Epithelial cell of esophagus (primary cell): ENCODE measurements at regions not wholly inside any gene's neighbourhood (a gene's known extent, or its start where the extent isn't known, plus 50 kb on each side); places are given as distances from the start of the nearest gene placed in this dataset.
"Not testable (repeated sequence)": the region's sequence is repeated elsewhere in the genome, so short reads cannot be mapped to it uniquely, and the experiment has no call there.

Experiments used
- DNase-seq: peaks from one replicate; pipeline ENCODE4 v3.0.0; 2010; ENCODE audit warnings: low read depth
- H3K4me3 ChIP-seq: 2 replicates; pipeline ENCODE4 v1.5.1; 2011; ENCODE audit warnings: mild to moderate bottlenecking, low read length, control low read depth
- TF ChIP-seq, protein P1 (sequence below): IDR thresholded peaks from 2 replicates; pipeline ENCODE4 v1.5.1; 2011; ENCODE audit warnings: low read depth, mild to moderate bottlenecking, low read length, control low read depth, inconsistent platforms; ENCODE audit not compliant: insufficient read depth; ENCODE audit errors: missing control alignments

DNA sequence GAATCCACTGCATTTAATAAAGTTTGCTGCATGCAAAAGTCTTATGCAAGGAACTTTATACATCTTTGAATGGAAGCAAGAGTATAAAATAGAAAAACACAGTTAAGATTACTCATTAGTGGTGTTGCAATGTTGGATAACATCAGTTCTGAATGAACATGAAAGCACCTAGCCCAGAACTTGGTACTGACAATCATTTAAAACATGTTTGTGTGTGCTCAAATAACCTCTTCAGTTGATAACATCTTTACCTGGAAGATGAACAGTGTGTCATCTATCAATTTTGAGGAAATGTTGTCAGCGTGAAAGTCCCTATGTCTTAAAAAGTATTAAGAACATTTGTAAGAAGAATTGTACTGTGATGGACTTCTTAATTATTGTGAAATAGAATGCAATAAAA is 370.4 kb upstream of the GRAMD2B start:
- TF ChIP-seq, protein P1, sequence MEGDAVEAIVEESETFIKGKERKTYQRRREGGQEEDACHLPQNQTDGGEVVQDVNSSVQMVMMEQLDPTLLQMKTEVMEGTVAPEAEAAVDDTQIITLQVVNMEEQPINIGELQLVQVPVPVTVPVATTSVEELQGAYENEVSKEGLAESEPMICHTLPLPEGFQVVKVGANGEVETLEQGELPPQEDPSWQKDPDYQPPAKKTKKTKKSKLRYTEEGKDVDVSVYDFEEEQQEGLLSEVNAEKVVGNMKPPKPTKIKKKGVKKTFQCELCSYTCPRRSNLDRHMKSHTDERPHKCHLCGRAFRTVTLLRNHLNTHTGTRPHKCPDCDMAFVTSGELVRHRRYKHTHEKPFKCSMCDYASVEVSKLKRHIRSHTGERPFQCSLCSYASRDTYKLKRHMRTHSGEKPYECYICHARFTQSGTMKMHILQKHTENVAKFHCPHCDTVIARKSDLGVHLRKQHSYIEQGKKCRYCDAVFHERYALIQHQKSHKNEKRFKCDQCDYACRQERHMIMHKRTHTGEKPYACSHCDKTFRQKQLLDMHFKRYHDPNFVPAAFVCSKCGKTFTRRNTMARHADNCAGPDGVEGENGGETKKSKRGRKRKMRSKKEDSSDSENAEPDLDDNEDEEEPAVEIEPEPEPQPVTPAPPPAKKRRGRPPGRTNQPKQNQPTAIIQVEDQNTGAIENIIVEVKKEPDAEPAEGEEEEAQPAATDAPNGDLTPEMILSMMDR, result no peak
- peak; percentile 35 for DNase-seq
- no peak overlapping the region for H3K4me3 ChIP-seq

DNA sequence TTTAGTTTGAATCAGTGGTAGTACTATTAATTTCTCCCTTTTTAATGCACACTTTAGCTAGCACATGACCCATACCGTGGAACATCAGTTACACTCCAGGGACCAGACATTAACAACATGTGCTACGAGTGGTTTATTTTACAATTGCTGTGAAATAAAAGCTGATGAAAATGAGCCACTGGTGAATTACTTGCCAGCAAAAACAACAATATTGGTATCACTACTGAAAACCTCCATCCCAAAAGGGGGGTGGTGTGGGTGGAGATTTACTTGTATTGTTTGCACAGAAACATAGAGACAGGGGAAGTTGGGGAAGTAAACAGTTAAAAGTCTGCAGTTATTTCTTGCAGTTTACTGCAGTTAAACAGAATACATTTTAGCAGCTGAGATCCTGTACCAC is 369.6 kb upstream of the GRAMD2B start:
- no peak for DNase-seq
- TF ChIP-seq, protein P1, result no peak
- no peak overlapping the region for H3K4me3 ChIP-seq

DNA sequence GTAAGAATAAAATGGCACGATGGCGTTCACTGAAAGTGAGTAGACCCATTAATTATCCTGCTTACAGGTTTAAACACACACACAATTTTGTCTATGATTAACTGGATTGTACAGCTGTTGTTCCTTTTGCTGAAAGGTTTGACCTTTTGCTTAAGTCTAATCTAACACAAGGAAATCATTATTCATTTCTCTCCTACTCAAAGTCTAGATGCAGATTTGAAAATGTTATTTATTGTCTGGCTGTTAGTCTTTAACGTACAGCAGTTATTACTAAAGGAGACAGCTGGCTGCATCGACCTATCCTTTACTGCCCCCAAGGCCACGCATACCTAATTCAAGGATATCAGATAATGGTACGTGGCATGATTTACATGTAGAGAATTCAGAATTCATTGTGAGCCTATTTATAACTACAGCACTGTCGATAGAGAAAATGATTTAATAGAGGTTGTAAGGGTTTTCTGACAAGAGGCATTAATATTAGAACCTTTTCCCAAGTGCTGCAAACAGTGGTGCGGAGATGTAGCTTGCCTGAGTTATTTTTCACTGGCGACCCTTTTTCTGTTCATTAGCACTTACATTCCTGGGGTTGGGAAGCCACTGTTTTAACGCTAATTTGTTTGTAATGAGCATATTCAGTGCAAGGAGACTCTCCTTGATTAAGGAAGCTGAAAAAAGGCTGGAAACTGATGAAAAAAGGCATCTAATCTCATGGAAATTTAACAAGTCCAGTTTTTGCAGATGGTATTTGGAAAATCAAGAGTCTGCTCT is 368.4 kb upstream of the GRAMD2B start:
- TF ChIP-seq, protein P1, result no peak
- no peak for DNase-seq
- no peak overlapping the region for H3K4me3 ChIP-seq

DNA sequence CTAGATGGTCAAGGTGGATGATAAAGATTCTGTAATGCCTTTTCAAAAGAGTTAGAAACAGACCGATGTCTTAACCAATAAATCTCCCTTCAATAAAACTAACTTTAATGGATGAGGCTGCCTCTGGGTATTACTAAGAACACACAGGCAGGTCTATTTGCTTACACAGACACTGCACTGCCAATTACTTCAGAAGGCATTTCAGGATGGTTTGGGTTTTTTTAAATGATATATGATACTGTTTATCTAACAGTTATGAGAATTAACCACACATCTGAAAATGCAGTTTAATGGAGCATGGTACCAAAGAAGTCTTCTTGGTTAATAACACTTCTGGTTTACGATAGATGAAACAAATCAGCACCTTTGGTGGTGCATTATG is 367.9 kb upstream of the GRAMD2B start:
- TF ChIP-seq, protein P1, result no peak
- no peak overlapping the region for H3K4me3 ChIP-seq

DNA sequence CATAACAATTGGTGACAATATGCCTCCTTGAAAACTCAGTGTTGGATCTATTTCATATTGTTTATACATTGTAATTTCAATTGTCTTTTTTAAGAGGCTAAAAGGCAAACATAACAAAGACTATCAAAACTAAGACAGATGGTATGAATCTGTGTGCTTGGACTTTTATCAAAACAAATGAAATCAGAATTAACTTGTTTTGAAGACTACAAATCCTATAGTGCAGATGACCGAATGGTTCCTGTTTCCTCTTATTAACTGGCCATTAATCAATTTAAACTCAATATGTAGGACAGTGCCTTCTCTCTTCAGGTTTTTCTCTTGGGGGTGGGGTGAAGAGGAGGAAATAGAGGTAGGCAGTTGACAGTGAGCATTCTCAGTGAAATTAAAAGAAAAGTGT is 366.9 kb upstream of the GRAMD2B start:
- no peak for DNase-seq
- TF ChIP-seq, protein P1, result no peak
- H3K4me3 ChIP-seq, result no peak overlapping the region

More for the DNA sequence above, 367.9 kb upstream of the GRAMD2B start:
- no peak for DNase-seq

DNA sequence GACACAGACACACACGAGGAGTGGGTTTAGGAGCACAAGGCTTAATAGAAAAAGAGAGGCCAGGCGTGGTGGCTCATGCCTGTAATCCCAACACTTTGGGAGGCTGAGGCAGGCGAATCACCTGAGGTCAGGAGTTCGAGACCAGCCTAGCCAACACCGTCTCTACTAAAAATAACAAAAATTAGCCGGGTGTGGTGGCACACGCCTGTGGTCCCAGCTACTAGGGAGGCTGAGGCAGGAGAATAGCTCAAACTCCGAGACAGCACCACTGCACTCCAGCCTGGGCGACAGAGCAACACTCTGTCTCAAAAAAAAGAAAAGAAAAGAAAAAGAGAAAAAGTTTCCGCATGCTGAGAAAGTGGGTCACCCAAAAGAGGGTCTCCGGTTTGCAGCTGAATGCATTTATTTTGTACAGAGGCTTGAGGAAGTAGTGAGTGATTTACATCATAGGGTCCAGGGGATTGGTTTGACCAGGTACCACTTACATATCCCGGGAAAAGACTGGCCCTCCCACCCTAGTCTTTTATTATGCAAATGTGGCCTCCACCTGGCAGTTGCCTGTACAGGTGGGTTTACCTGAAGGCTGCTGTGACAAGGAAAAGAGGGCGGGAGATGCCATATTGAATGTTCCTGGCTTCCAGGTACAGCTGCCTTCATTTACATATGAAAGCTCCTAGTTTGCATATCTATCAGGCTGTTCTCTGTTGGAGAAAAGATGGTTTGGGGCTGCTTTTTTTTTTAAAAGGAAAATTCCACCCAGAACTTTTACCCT is 366.2 kb upstream of the GRAMD2B start:
- TF ChIP-seq, protein P1, result no peak
- H3K4me3 ChIP-seq, result no peak overlapping the region
- DNase-seq, result no peak

DNA sequence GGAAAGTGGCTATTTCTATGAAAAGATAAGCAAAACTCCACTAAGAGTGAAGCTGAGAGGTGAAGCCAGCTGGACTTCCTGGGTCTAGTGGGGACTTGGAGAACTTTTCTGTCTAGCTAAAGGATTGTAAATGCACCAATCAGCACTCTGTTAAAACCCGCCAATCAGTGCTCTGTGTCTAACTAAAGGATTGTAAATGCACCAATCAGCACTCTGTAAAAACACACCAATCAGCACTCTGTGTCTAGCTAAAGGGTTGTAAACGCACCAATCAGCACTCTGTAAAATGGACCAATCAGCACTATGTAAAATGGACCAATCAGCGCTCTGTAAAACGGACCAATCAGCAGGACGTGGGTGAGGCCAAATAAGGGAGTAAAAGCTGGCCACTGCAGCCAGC is 364.8 kb upstream of the GRAMD2B start:
- DNase-seq, H3K4me3 ChIP-seq: not testable (repeated sequence)
